GM12878 (cell line): ENCODE measurements at regions not wholly inside any gene's neighbourhood (a gene's known extent, or its start where the extent isn't known, plus 50 kb on each side); places are given as distances from the start of the nearest gene placed in this dataset.

ENCODE experiments used
- ATAC-seq: fragments of 200-7000 bp; cut with Tn5 transposase; 3 replicates; pipeline ENCODE4 v1.9.1; 2020; ENCODE audit warnings: mild to moderate bottlenecking, moderate library complexity
- BruUV-seq: library from RNA; stranded (reverse); fragments of 400-500 nt; replicated peaks from 2 replicates; lab custom pipeline; 2021; lab: Mats Ljungman, UMichigan
- CTCF ChIA-PET: fragments of 300-600 bp; sonication (Branson Sonifier 250); formaldehyde crosslinking; extraction: SDS; loops from one replicate; lab custom pipeline; 2021; ENCODE audit warnings: inconsistent platforms; lab: Yijun Ruan, JAX
- POLR2A ChIA-PET: fragments of 350-600 bp; formaldehyde crosslinking; extraction: SDS; loops from one replicate; lab custom pipeline; 2021; ENCODE audit warnings: inconsistent platforms; lab: Charles Lee
- RAD21 ChIA-PET: fragments of 300-600 bp; sonication (Branson Sonifier 250); formaldehyde crosslinking; loops from one replicate; lab custom pipeline; 2023; ENCODE audit warnings: antibody characterized with exemption; ENCODE audit not compliant: unreplicated experiment; lab: Charles Lee
- SMC1A ChIA-PET: fragments of 300-600 bp; sonication (Branson Sonifier 250); formaldehyde crosslinking; loops from one replicate; lab custom pipeline; 2023; ENCODE audit not compliant: unreplicated experiment, uncharacterized antibody; lab: Charles Lee
- DNase-seq: peaks from one replicate; pipeline ENCODE4 v3.0.0-alpha.2; 2011; ENCODE audit warnings: low read depth, low spot score
- FAIRE-seq: peaks from 3 replicates; lab custom pipeline; 2011; peaks lifted over from hg19 to GRCh38; lab: Jason Lieb, UNC
- H2AFZ ChIP-seq: 2 replicates; pipeline ENCODE4 v1.6.0; 2011; ENCODE audit warnings: low read depth, low read length, control low read depth; ENCODE audit not compliant: control insufficient read depth
- H3K27ac ChIP-seq: 2 replicates; pipeline ENCODE4 v1.5.1; 2011; ENCODE audit warnings: control low read depth; ENCODE audit not compliant: control insufficient read depth, insufficient read depth
- H3K27me3 ChIP-seq, 2 experiments: replicated peaks in 1 of 2; 2 replicates each; pipeline versions ENCODE4 v1.6.0 to v1.6.1; 2011; ENCODE audit warnings: low read length in 1 of 2; ENCODE audit not compliant: control insufficient read depth in 2 of 2, insufficient read depth in 2 of 2
- H3K36me3 ChIP-seq, 2 experiments: 2 replicates each; pipeline ENCODE4 v1.5.1; 2011; ENCODE audit warnings: low read length in 1 of 2; ENCODE audit not compliant: control insufficient read depth in 2 of 2, insufficient read depth in 2 of 2
- H3K4me1 ChIP-seq: 2 replicates; pipeline ENCODE4 v1.6.1; 2011; ENCODE audit warnings: mild to moderate bottlenecking, low read length, moderate library complexity, mixed read lengths; ENCODE audit not compliant: control insufficient read depth, insufficient read depth
- H3K4me2 ChIP-seq: 2 replicates; pipeline ENCODE4 v1.6.0; 2011; ENCODE audit warnings: control low read depth; ENCODE audit not compliant: control insufficient read depth, insufficient read depth
- H3K4me3 ChIP-seq: fragments of 200-600 bp; sonication (generic); 2 replicates; pipeline ENCODE4 v1.5.1; 2016
- H3K79me2 ChIP-seq: 2 replicates; pipeline ENCODE4 v1.6.0; 2011; ENCODE audit warnings: low read length; ENCODE audit not compliant: control insufficient read depth, insufficient read depth
- H3K9ac ChIP-seq: 2 replicates; pipeline ENCODE4 v1.8.0; 2011; ENCODE audit warnings: low read length, control low read depth, mixed read lengths; ENCODE audit not compliant: control insufficient read depth, insufficient read depth
- H3K9me3 ChIP-seq: replicated peaks from 3 replicates; pipeline ENCODE4 v1.5.1; 2011; ENCODE audit warnings: mild to moderate bottlenecking, low read length; ENCODE audit not compliant: control insufficient read depth, insufficient read depth
- H4K20me1 ChIP-seq: 2 replicates; pipeline ENCODE4 v1.6.0; 2011; ENCODE audit not compliant: control insufficient read depth, insufficient read depth
- EP300 ChIP-seq, 2 experiments: fragments of 150-350 bp in 1 of 2; IDR thresholded peaks; 2 replicates each; pipeline ENCODE4 v1.6.1; 2011 to 2012; ENCODE audit warnings: low read depth in 2 of 2, low read length in 2 of 2, borderline replicate concordance in 1 of 2, improper control_type of control experiment in 1 of 2, inconsistent platforms in 1 of 2; ENCODE audit not compliant: control insufficient read depth in 1 of 2
- HDAC2 ChIP-seq: fragments of 200-600 bp; sonication (generic); IDR thresholded peaks from 2 replicates; pipeline ENCODE4 v1.6.1; 2017
- KLF5 ChIP-seq: fragments of 450-650 bp; IDR thresholded peaks from 2 replicates; pipeline ENCODE4 v1.6.1; 2014; ENCODE audit warnings: mild to moderate bottlenecking; ENCODE audit not compliant: partially characterized antibody
- MEF2A ChIP-seq: IDR thresholded peaks from 2 replicates; pipeline ENCODE4 v1.6.1; 2011; ENCODE audit warnings: low read depth, mild to moderate bottlenecking, low read length, moderate library complexity; ENCODE audit not compliant: insufficient read depth
- MYC ChIP-seq: IDR thresholded peaks from 2 replicates; pipeline ENCODE4 v1.6.1; 2011; ENCODE audit warnings: mild to moderate bottlenecking, low read length, moderate library complexity, inconsistent platforms; ENCODE audit not compliant: insufficient read depth, insufficient replicate concordance, insufficient read length, severe bottlenecking
- POU2F2 ChIP-seq: IDR thresholded peaks from 3 replicates; pipeline ENCODE4 v1.6.1; 2011; ENCODE audit warnings: low read depth, mild to moderate bottlenecking, low read length, borderline replicate concordance
- WGBS: methylation state at CpG from one replicate; pipeline ENCODE4 v1.1.6; 2016; ENCODE audit warnings: low lambda C conversion rate; ENCODE audit not compliant: insufficient replicate concordance, insufficient coverage; ENCODE audit errors: missing lambda C conversion rate; 5-methylcytosine and 5-hydroxymethylcytosine counted together
- in situ Hi-C: fragments of 300-500 bp; cut with MboI; formaldehyde crosslinking; loops from 9 replicates; pipeline ENCODE4 v1.14.3; 2018; ENCODE audit warnings: mixed read lengths
- intact Hi-C: fragments of 100-400 bp; cut with micrococcal nuclease; formaldehyde crosslinking; loops from one replicate; pipeline ENCODE4 v1.14.2; 2022; ENCODE audit not compliant: unreplicated experiment
- TF ChIP-seq, protein P1 (sequence below): fragments of 450-650 bp; IDR thresholded peaks from 2 replicates; pipeline ENCODE4 v1.6.1; 2016; ENCODE audit warnings: mild to moderate bottlenecking
- TF ChIP-seq, protein P2 (sequence below): IDR thresholded peaks from 2 replicates; pipeline ENCODE4 v1.6.1; 2012; ENCODE audit warnings: low read length, inconsistent platforms
- TF ChIP-seq, protein P3 (sequence below): fragments of 450-650 bp; IDR thresholded peaks from 2 replicates; pipeline ENCODE4 v1.6.1; 2017; ENCODE audit warnings: borderline replicate concordance
- TF ChIP-seq, protein P4 (sequence below): IDR thresholded peaks from 2 replicates; pipeline ENCODE4 v1.6.1; 2011; ENCODE audit warnings: mild to moderate bottlenecking, low read depth, low read length, moderate library complexity; ENCODE audit not compliant: insufficient replicate concordance

GRCh38 chr10:61354401-61354975, 98.7 kb downstream of the TMEM26 start:
- no peak for FAIRE-seq

More at GRCh38 chr10:61354401-61354975, 98.7 kb downstream of the TMEM26 start:
- no TSS peak for BruUV-seq
- ChIA-PET RAD21 (no interaction called here), POLR2A (no interaction called here), SMC1A (no interaction called here)
- intact Hi-C loops, result no loop called here
- Histone ChIP-seq H3K79me2 (no peaks in the 10 kb centered on the region), H3K4me1 (no peaks in the 10 kb centered on the region), H3K4me2 (no peak overlapping the region), H3K9ac (no peak overlapping the region), H3K27ac (no peak overlapping the region), H4K20me1 (no peaks in the 10 kb centered on the region), H2AFZ (no peak overlapping the region), H3K36me3 (no peaks in the 10 kb centered on the region), H3K4me3 (no peak overlapping the region), H3K9me3 (no peaks in the 10 kb centered on the region), H3K27me3 (no peaks in the 10 kb centered on the region)
- DNase-seq, result no peak
- WGBS, result 0% methylated on average over 2 of the region's 2 CpGs
- in situ Hi-C loops, result no loop called here
- ATAC-seq, result no peak
- TF ChIP-seq HDAC2 (no peak), MEF2A (no peak), KLF5 (no peak), POU2F2 (no peak), EP300 (IDR thresholded peaks at IDR 0.05; ENCODE audit: borderline replicate concordance in 1 of 2, control insufficient read depth in 1 of 2, low read depth in 2 of 2, low read length in 2 of 2) (no peak), MYC (no peak)
- TF ChIP-seq, protein P1, sequence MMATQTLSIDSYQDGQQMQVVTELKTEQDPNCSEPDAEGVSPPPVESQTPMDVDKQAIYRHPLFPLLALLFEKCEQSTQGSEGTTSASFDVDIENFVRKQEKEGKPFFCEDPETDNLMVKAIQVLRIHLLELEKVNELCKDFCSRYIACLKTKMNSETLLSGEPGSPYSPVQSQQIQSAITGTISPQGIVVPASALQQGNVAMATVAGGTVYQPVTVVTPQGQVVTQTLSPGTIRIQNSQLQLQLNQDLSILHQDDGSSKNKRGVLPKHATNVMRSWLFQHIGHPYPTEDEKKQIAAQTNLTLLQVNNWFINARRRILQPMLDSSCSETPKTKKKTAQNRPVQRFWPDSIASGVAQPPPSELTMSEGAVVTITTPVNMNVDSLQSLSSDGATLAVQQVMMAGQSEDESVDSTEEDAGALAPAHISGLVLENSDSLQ, result no peak
- TF ChIP-seq, protein P2, sequence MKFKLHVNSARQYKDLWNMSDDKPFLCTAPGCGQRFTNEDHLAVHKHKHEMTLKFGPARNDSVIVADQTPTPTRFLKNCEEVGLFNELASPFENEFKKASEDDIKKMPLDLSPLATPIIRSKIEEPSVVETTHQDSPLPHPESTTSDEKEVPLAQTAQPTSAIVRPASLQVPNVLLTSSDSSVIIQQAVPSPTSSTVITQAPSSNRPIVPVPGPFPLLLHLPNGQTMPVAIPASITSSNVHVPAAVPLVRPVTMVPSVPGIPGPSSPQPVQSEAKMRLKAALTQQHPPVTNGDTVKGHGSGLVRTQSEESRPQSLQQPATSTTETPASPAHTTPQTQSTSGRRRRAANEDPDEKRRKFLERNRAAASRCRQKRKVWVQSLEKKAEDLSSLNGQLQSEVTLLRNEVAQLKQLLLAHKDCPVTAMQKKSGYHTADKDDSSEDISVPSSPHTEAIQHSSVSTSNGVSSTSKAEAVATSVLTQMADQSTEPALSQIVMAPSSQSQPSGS, result no peak
- TF ChIP-seq, protein P3, sequence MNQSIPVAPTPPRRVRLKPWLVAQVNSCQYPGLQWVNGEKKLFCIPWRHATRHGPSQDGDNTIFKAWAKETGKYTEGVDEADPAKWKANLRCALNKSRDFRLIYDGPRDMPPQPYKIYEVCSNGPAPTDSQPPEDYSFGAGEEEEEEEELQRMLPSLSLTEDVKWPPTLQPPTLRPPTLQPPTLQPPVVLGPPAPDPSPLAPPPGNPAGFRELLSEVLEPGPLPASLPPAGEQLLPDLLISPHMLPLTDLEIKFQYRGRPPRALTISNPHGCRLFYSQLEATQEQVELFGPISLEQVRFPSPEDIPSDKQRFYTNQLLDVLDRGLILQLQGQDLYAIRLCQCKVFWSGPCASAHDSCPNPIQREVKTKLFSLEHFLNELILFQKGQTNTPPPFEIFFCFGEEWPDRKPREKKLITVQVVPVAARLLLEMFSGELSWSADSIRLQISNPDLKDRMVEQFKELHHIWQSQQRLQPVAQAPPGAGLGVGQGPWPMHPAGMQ, result no peak
- TF ChIP-seq, protein P4, sequence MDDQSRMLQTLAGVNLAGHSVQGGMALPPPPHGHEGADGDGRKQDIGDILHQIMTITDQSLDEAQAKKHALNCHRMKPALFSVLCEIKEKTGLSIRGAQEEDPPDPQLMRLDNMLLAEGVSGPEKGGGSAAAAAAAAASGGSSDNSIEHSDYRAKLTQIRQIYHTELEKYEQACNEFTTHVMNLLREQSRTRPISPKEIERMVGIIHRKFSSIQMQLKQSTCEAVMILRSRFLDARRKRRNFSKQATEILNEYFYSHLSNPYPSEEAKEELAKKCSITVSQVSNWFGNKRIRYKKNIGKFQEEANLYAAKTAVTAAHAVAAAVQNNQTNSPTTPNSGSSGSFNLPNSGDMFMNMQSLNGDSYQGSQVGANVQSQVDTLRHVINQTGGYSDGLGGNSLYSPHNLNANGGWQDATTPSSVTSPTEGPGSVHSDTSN, result no peak
- TF ChIP-seq, all 136 proteins: peak for 0
- CTCF ChIA-PET, result no interaction called here
